Adipose tissue (tissue), 3 donors: ENCODE measurements at regions not wholly inside any gene's neighbourhood (a gene's known extent, or its start where the extent isn't known, plus 50 kb on each side); places are given as distances from the start of the nearest gene placed in this dataset.

ENCODE experiments used
- H3K27ac ChIP-seq: one replicate; pipeline ENCODE4 v1.5.1; 2013; ENCODE audit warnings: low read depth, low read length
- WGBS, 3 donors: extraction: QIAGEN DNeasy Blood & Tissue Kit; methylation state at CpG; one replicate each; pipeline ENCODE4 v1.1.7; 2013; 5-methylcytosine and 5-hydroxymethylcytosine counted together
- donor health status: healthy with polysubstance abuse.
- donor health status: Bipolar disorder and iron deficiency.
- donor health status: healthy.

GRCh38 chr6:157754351-157754750, 68.7 kb upstream of the SNX9 start:
- WGBS, 3 donors = 88 to 89% (median 88%) methylated on average over 7 of the region's 7 CpGs
- H3K27ac ChIP-seq = no peak overlapping the region

GRCh38 chr6:157755032-157755745, 67.9 kb upstream of the SNX9 start:
- H3K27ac ChIP-seq = no peak overlapping the region
- 70 to 88% (median 85%) methylated on average over 12 of the region's 12 CpGs for WGBS, 3 donors

DNA sequence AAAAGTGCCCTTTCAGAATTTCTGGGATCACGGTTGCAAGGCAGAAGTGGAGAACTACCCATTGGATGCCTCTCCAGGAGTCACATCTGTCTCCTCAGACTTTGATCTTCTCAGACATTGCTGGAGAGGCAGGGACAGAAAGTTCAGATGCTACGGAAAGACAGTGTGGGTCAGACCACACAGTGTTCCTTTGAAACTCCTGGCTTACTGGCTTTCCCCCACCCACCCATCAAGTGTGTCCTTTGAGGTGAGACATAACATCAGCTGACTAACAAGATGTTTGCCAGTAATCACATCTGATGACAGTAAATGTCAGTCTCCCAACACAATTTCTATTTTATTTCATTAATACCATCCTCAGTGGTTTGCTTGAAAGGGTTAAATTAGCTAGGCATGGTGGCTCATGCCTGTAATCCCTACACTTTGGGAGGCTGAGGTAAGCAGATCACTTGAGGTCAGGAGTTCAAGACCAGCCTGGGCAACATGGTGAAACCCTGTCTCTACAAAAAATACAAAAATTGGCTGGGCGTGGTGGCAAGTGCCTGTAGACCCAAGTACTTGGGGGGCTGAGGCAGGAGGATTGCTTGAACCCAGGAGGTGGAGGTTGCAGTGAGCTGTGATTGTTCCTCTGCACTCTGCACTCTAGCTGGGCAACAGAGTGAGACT, 67.2 kb upstream of the SNX9 start:
- 85 to 98% (median 88%) methylated on average over 3 of the region's 3 CpGs for WGBS, 3 donors
- H3K27ac ChIP-seq = no peak overlapping the region

GRCh38 chr6:157756708-157757429, 66.2 kb upstream of the SNX9 start:
- WGBS, 3 donors = 24 to 27% (median 26%) methylated on average over 19 of the region's 19 CpGs
- H3K27ac ChIP-seq = no peak overlapping the region

DNA sequence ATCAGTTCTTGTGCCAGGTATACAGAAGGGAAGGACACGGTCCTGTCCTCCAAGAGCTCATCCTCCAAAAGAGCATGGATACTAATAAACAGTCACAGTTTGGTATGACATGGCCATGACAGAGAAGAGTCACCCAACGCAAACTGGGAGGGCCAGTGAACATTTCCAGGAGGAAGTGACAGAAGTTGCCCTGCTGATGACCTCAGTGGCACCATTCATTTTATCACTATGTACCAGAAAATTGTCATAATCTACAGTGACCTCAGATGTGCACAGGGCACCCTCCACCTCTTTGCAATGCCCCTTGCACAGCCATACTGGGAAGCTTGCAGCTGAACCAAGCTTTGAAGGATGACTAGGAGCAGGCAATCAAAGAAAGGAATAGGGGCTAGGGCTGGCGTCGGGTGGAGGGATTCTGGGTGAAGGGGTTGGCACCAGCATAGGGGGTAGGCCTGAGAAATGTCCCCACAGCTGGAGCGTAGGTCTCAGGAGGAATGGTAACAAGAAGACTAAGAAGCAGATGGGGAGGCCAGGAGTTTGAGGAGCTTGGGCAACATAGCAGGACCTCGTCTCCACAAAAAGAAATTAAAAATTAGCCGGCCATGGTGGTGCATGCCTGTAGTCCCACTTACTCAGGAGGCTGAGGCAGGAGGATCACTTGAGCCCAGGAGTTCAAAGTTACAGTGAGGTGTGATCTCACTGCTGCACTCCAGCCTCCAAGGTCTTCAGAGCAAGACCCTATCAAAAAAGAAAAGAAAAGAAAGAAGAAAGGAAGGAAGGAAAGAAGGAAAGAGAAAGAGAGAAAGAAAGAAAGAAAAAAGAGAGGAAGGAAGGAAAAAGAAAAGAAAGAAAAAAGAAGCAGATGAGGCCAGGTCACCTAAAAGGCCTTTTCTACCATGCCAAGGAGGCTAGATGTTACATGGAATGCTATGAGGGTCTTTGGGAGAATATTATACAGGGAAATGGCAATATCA, 65.3 kb upstream of the SNX9 start:
- 91 to 95% (median 94%) methylated on average over 7 of the region's 7 CpGs for WGBS, 3 donors
- no peak overlapping the region for H3K27ac ChIP-seq

GRCh38 chr6:157758516-157759023, 64.5 kb upstream of the SNX9 start:
- 83 to 92% (median 83%) methylated on average over 7 of the region's 7 CpGs for WGBS, 3 donors
- no peak overlapping the region for H3K27ac ChIP-seq

- no peak overlapping the region for H3K27ac ChIP-seq
- WGBS, 3 donors = 91 to 95% (median 91%) methylated on average over 4 of the region's 4 CpGs
These were observed 64.0 kb upstream of the SNX9 start for GRCh38 chr6:157759028-157759427.

- H3K27ac ChIP-seq = no peak overlapping the region
- WGBS, 3 donors = 95 to 98% (median 97%) methylated on average over 6 of the region's 6 CpGs
These were observed 62.9 kb upstream of the SNX9 start for GRCh38 chr6:157760137-157760536.

DNA sequence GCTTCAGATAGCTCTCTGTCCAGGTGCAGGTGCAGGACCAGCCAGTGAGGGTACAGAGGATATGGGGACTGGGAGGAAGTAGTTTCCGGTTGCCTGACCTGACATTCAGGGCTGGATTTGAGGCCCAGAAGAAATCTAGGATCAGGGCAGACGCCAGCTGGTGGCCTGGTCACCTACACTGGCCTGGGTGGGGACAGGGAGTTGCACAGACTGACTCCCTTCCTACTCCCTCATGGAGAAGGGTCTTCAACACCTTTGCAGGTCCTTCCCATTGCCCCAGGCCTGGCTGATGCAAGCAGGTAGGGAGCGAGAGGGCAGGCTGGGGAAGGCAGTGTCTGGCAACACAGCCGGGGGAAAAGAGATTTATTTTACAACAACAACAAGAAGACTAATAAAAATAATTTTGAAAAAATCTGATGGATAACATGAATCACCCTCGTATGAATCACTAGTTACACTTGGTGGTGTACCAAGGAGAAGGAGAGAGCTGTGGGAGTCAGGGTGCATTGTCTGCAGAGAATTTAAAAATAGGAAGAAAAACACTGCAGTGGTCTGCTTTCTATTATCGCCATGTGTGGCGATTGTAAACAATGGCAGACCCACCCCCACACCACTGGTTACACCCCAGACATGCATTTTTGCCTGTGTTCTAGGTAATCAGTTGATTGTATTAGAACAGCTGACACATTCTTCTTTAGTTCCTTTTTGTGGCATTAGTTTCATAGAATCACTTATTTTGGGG, 62.3 kb upstream of the SNX9 start:
- 71 to 87% (median 71%) methylated on average over 7 of the region's 7 CpGs for whole genome bisulfite sequencing, 3 donors
- no peak overlapping the region for H3K27ac ChIP-seq

- WGBS, 3 donors = 75 to 86% (median 78%) methylated on average over 12 of the region's 12 CpGs
- H3K27ac ChIP-seq = no peak overlapping the region
These were observed 61.6 kb upstream of the SNX9 start for GRCh38 chr6:157761331-157761921.

DNA sequence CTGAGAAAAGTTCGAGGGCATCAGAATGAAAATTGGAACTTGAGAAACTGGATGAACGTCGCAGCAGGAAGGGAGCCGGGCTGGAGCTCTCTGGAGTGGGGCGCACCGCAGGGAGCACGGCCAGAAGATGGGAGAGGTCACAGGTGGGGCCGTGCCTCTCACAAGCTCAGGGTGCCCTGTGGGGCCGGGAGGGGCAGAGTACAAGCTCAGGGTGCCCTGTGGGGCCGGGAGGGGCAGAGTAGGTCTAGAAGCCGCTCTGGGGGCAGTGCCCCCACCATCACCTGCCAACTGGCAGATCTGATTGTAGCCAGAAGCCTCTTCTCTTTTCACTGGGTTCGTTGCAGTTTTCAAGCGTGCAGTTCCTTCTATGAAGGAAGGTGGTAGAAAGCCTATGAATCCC, 61.1 kb upstream of the SNX9 start:
- WGBS, 3 donors = 73 to 88% (median 79%) methylated on average over 13 of the region's 13 CpGs
- H3K27ac ChIP-seq = no peak overlapping the region

- 41 to 76% (median 42%) methylated on average over 6 to 7 of the region's 7 CpGs for WGBS, 3 donors
- no peak overlapping the region for H3K27ac ChIP-seq
These were observed 60.4 kb upstream of the SNX9 start for GRCh38 chr6:157762636-157763035.

GRCh38 chr6:157763129-157763903, 59.7 kb upstream of the SNX9 start:
- no peak overlapping the region for H3K27ac ChIP-seq
- WGBS, 3 donors = 43 to 59% (median 54%) methylated on average over 13 of the region's 13 CpGs

- WGBS, 3 donors = 30 to 49% (median 31%) methylated on average over 3 of the region's 3 CpGs
- peak overlapping the region; percentile 22 for H3K27ac ChIP-seq
These were observed 59.2 kb upstream of the SNX9 start for GRCh38 chr6:157763904-157764177.

GRCh38 chr6:157764178-157765068, 58.6 kb upstream of the SNX9 start:
- WGBS, 3 donors = 10 to 55% (median 16%) methylated on average over 14 of the region's 14 CpGs
- peak overlapping the region; percentile 22 for H3K27ac ChIP-seq
